PFSK-1 (cell line): ENCODE measurements at regions not wholly inside any gene's neighbourhood (a gene's known extent, or its start where the extent isn't known, plus 50 kb on each side); places are given as distances from the start of the nearest gene placed in this dataset.

Experiments used
- FOXP2 ChIP-seq: optimal IDR thresholded peaks from 2 replicates; pipeline ENCODE3; 2011; ENCODE audit warnings: borderline replicate concordance, control low read depth, inconsistent platforms; ENCODE audit not compliant: insufficient read depth; ENCODE audit errors: extremely low read length, extremely low read depth
- POLR2AphosphoS5 ChIP-seq: IDR thresholded peaks from 2 replicates; pipeline ENCODE4 v1.6.1; 2012; ENCODE audit warnings: low read depth, mild to moderate bottlenecking, control low read depth, low read length, moderate library complexity
- REST ChIP-seq, 2 experiments: IDR thresholded peaks; 2 replicates each; pipeline versions ENCODE4 v1.6.1 to v1.8.0; 2011 to 2012; ENCODE audit warnings: low read depth in 2 of 2, low read length in 2 of 2, control low read depth in 1 of 2, inconsistent platforms in 1 of 2, mild to moderate bottlenecking in 1 of 2, moderate library complexity in 1 of 2; ENCODE audit not compliant: insufficient read depth in 1 of 2
- SIN3A ChIP-seq: IDR thresholded peaks from 2 replicates; pipeline ENCODE4 v1.6.1; 2012; ENCODE audit warnings: mild to moderate bottlenecking, low read length, moderate library complexity, borderline replicate concordance; ENCODE audit not compliant: insufficient read depth
- TAF1 ChIP-seq: IDR thresholded peaks from 2 replicates; pipeline ENCODE4 v1.6.1; 2012; ENCODE audit warnings: low read length, control low read depth, borderline replicate concordance; ENCODE audit not compliant: insufficient read depth

GRCh38 chr7:42593860-42594259, 318.0 kb downstream of the C7orf25 start:
- TF ChIP-seq POLR2AphosphoS5: no peak
- TF ChIP-seq REST (IDR thresholded peaks at IDR 0.05; ENCODE audit: insufficient read depth in 1 of 2, low read depth in 2 of 2, low read length in 2 of 2): no peak

DNA sequence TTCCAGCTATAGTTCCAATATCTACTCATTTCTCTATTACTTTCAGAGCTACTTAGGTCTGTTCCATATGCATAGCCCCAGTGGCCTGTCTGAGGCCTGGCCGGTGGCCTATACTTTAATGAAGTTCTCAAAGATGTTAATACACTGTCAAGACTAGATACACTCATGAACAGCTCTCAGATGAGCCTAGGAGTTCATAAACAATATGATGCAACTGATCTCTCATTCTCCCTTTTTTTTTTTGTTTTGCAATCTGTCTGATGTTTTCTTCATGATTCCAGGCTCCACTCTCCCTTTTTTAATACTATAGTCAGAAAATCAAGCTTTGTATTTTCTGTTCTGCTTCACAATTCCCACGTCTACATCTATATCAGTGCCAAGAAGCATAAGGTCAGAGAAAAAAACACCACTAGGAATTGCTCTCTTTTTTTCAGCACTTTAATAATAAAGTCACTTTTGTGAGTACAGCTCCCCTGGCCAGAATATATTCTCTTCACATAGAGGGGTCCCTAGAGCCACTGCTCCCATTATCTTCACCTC, 321.0 kb downstream of the C7orf25 start:
- TF ChIP-seq FOXP2 (no peak), TAF1 (no peak), SIN3A (no peak), POLR2AphosphoS5 (no peak), REST (IDR thresholded peaks at IDR 0.05; ENCODE audit: insufficient read depth in 1 of 2, low read depth in 2 of 2, low read length in 2 of 2) (no peak)

- TF ChIP-seq SIN3A (no peak), REST (IDR thresholded peaks at IDR 0.05; ENCODE audit: insufficient read depth in 1 of 2, low read depth in 2 of 2, low read length in 2 of 2) (no peak), POLR2AphosphoS5 (no peak)
These were observed 323.0 kb downstream of the C7orf25 start for GRCh38 chr7:42588876-42589275.

DNA sequence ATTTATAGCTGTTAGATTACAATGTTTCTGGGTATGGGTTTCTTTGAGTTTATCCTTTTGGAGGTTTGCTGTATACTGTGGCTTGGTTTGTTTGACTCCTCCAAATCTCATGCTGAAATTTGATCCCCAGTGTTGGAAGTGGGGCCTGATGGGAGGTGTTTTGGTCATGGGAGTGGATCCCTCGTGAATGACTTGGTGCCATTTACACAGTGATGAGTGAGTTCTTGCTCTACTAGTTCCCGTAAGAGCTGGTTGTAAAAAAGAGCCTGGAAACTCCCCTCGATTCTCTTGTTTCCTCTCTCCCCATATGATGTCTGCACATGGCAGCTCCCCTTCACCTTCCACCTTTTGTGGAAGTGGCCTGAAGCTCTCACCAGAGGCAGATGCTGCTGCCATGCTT, 324.1 kb downstream of the C7orf25 start:
- TF ChIP-seq SIN3A (no peak), TAF1 (no peak), FOXP2 (no peak), REST (IDR thresholded peaks at IDR 0.05; ENCODE audit: insufficient read depth in 1 of 2, low read depth in 2 of 2, low read length in 2 of 2) (no peak), POLR2AphosphoS5 (no peak)

- TF ChIP-seq REST (IDR thresholded peaks at IDR 0.05; ENCODE audit: insufficient read depth in 1 of 2, low read depth in 2 of 2, low read length in 2 of 2) (no peak), FOXP2 (no peak), POLR2AphosphoS5 (no peak), TAF1 (no peak)
These were observed 331.8 kb downstream of the C7orf25 start for GRCh38 chr7:42580061-42580460.
